ENCODE measurements at regions not wholly inside any gene's neighbourhood (a gene's known extent, or its start where the extent isn't known, plus 50 kb on each side); places are given as distances from the start of the nearest gene placed in this dataset.

DNA sequence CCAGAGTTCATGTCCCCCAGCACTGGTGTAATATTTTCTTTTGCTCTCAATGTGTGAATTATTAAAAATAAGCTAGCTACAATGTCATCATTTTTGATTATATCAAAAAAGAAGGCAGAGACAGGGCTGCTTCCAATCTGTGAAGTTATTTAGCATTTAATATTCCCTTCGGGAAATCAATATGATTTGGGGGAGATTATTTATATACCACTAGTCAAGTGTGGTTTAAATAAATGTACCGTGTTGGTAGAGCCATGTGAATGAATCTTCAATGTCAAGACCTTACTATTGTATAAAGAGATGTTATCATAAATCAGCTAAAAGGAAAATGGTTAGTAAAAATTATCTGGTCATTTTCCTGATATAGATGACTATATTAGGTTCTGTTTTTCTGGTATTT, 87.4 kb upstream of the MID1 start:
- peaks cover 4% of the 10 kb centered on the region; the same call in 1 of the 2 replicates for H3K4me1 ChIP-seq (ENCODE audit: control insufficient read depth, insufficient read depth, low read length)
- no peaks in the 10 kb centered on the region for H3K36me3 ChIP-seq (ENCODE audit: control insufficient read depth, insufficient read depth, low read length)
- H3K27me3 ChIP-seq (ENCODE audit: control insufficient read depth, insufficient read depth, low read length), result no peaks in the 10 kb centered on the region; the same call in 1 of the 2 replicates
- H3K4me3 ChIP-seq (ENCODE audit: low read depth, low read length), result no peak overlapping the region
- H3K9ac ChIP-seq (ENCODE audit: low read length), result no peak overlapping the region
- H3K27ac ChIP-seq (ENCODE audit: low read depth, low read length), result no peak overlapping the region
- no peaks in the 10 kb centered on the region for H3K9me3 ChIP-seq (ENCODE audit: control insufficient read depth, insufficient read depth, low read depth, low read length)

DNA sequence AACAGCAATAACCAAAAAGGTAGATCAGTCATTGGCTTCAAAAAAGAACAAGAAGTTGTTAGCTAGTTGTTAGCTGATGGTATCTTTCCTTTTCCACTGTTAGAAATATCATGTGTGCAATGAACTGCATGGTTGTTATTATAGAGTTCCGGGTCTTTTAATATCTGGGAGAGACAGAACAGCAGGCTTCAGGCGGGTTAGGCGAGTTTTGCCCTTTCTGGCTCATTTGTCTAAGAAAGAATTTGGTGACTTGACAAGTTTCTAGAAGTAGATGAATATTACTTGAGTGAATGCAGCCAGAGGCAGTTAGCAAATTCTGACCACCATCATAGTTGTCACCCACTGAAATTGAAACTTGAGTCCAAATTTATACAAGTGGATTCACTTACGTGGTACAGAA, 88.9 kb upstream of the MID1 start:
- Histone ChIP-seq H3K4me1 (ENCODE audit: control insufficient read depth, insufficient read depth, low read length) (peaks cover 4% of the 10 kb centered on the region; the same call in 1 of the 2 replicates), H3K36me3 (ENCODE audit: control insufficient read depth, insufficient read depth, low read length) (no peaks in the 10 kb centered on the region), H3K9ac (ENCODE audit: low read length) (no peak overlapping the region), H3K27me3 (ENCODE audit: control insufficient read depth, insufficient read depth, low read length) (no peaks in the 10 kb centered on the region; the same call in 1 of the 2 replicates), H3K4me3 (ENCODE audit: low read depth, low read length) (no peak overlapping the region), H3K9me3 (ENCODE audit: control insufficient read depth, insufficient read depth, low read depth, low read length) (peaks cover 2% of the 10 kb centered on the region; the same call in 1 of the 2 replicates), H3K27ac (ENCODE audit: low read depth, low read length) (no peak overlapping the region)

DNA sequence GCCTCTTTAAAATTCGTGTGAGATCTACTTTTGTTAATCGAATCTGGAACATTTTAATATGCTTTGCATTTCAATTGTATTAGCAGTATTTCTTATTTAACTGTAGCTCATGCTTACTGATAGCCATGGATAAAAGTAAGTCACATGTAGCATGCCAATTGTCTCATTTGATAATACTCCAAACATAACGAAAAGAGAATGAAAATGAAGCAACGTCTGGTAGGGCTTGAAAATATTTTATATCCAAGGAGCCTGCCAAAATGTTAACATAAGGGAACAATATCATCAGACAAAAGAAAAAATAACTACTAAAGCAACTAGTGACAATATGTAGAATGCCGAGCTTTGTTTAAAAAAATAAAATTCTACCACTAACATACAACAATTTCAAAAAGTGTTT, 94.1 kb upstream of the MID1 start:
- Histone ChIP-seq H3K9ac (ENCODE audit: low read length) (no peak overlapping the region), H3K27ac (ENCODE audit: low read depth, low read length) (no peak overlapping the region), H3K9me3 (ENCODE audit: control insufficient read depth, insufficient read depth, low read depth, low read length) (peaks cover 17% of the 10 kb centered on the region), H3K36me3 (ENCODE audit: control insufficient read depth, insufficient read depth, low read length) (no peaks in the 10 kb centered on the region), H3K4me3 (ENCODE audit: low read depth, low read length) (no peak overlapping the region), H3K4me1 (ENCODE audit: control insufficient read depth, insufficient read depth, low read length) (no peaks in the 10 kb centered on the region; the same call in 1 of the 2 replicates), H3K27me3 (ENCODE audit: control insufficient read depth, insufficient read depth, low read length) (no peaks in the 10 kb centered on the region)

DNA sequence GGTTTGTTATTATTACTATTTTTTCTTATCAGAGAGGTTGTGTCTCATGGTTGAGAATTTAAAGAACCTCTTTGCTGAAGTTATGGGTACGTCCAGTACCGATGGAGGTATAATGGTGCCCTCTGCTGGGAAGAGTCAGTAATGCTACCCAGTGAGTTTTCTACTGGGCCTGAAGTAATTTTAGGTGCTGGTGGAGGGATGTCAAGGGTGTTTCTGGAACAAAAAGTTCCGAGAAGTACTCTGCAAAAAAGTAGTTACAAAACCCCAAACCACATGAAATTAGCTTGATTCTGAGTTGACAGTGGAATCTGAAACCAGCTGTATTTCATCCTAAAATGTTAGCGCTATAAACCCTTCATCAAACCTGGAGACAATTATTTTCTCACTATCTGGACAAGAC, 102.5 kb upstream of the MID1 start:
- Histone ChIP-seq H3K36me3 (ENCODE audit: control insufficient read depth, insufficient read depth, low read length) (no peaks in the 10 kb centered on the region), H3K4me3 (ENCODE audit: low read depth, low read length) (no peak overlapping the region), H3K4me1 (ENCODE audit: control insufficient read depth, insufficient read depth, low read length) (peaks cover 11% of the 10 kb centered on the region), H3K9ac (ENCODE audit: low read length) (no peak overlapping the region), H3K27ac (ENCODE audit: low read depth, low read length) (no peak overlapping the region), H3K9me3 (ENCODE audit: control insufficient read depth, insufficient read depth, low read depth, low read length) (no peaks in the 10 kb centered on the region), H3K27me3 (ENCODE audit: control insufficient read depth, insufficient read depth, low read length) (no peaks in the 10 kb centered on the region)

DNA sequence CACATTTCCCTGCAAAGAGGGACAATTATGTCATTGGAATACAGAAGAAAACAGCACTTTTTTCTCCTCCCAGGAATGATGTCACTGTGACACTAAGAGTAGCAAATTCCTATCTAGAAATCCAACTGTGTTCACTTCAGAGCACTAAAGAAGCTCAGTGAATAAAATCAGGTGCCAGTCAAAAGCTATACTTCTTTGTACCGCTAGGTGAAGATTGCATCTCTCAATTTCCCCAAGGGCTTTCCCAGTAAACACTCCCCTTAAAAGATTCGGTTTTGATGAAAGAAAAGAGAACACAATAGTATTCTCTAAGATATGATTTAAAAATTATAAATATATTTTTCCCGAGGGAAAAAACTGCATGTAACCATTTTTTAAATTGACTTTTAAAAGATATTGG, 104.7 kb upstream of the MID1 start:
- no peak overlapping the region for H3K4me3 ChIP-seq (ENCODE audit: low read depth, low read length)
- H3K4me1 ChIP-seq (ENCODE audit: control insufficient read depth, insufficient read depth, low read length), result peaks cover 23% of the 10 kb centered on the region
- H3K9me3 ChIP-seq (ENCODE audit: control insufficient read depth, insufficient read depth, low read depth, low read length), result no peaks in the 10 kb centered on the region
- no peaks in the 10 kb centered on the region for H3K36me3 ChIP-seq (ENCODE audit: control insufficient read depth, insufficient read depth, low read length)
- no peaks in the 10 kb centered on the region for H3K27me3 ChIP-seq (ENCODE audit: control insufficient read depth, insufficient read depth, low read length)
- no peak overlapping the region for H3K9ac ChIP-seq (ENCODE audit: low read length)
- H3K27ac ChIP-seq (ENCODE audit: low read depth, low read length), result no peak overlapping the region

DNA sequence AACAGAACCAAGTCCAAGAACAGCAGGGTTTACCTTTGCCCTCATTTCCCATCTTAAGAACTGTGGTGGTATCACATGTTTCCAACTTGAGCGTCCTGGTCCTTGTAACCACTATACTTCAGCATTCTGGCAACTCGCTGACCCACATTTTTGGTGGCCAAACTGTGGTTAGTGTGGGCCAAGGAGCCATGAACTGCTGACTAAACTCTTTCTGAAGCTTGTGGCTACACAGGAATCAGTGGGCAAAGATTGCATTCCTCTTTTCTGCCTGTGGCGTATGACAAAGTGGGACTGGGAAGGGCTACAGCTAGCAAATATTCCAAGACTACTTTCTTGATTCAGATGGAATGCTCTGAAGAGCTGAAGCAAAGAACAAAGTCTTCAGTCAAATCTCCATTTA, 106.3 kb upstream of the MID1 start:
- Histone ChIP-seq H3K4me1 (ENCODE audit: control insufficient read depth, insufficient read depth, low read length) (peaks cover 23% of the 10 kb centered on the region), H3K9me3 (ENCODE audit: control insufficient read depth, insufficient read depth, low read depth, low read length) (no peaks in the 10 kb centered on the region), H3K27me3 (ENCODE audit: control insufficient read depth, insufficient read depth, low read length) (no peaks in the 10 kb centered on the region), H3K27ac (ENCODE audit: low read depth, low read length) (no peak overlapping the region), H3K9ac (ENCODE audit: low read length) (no peak overlapping the region), H3K36me3 (ENCODE audit: control insufficient read depth, insufficient read depth, low read length) (no peaks in the 10 kb centered on the region), H3K4me3 (ENCODE audit: low read depth, low read length) (no peak overlapping the region)

DNA sequence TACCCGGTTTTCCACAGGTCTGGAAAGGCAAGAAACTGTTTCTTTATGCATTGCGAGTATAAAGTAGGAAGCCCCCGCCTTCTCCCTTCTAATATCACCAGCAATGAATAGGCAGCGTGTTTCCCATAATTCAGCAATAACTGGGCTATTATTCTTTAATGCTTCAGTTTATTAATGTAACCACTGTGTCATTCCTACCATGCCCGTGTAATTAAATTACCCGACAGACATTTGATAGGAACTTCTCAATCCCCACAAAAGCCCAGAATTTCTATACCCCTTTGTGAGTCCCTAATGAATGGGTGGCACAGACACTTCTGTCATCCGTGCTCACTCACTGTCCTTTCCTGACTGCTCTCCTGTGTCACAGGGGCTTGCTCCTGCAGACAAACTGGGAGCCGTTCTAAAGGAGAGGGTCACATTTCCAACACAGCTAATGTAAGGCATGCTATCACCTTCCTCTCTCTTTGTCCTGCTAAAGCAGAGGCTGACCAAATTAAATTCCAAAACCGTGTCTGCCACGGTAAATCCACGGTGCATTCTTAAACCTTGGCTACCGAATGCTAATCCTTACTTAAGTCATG, 108.5 kb upstream of the MID1 start:
- Histone ChIP-seq H3K4me1 (ENCODE audit: control insufficient read depth, insufficient read depth, low read length) (peaks cover 17% of the 10 kb centered on the region), H3K9ac (ENCODE audit: low read length) (no peak overlapping the region), H3K36me3 (ENCODE audit: control insufficient read depth, insufficient read depth, low read length) (no peaks in the 10 kb centered on the region), H3K27ac (ENCODE audit: low read depth, low read length) (no peak overlapping the region), H3K9me3 (ENCODE audit: control insufficient read depth, insufficient read depth, low read depth, low read length) (no peaks in the 10 kb centered on the region), H3K4me3 (ENCODE audit: low read depth, low read length) (no peak overlapping the region), H3K27me3 (ENCODE audit: control insufficient read depth, insufficient read depth, low read length) (no peaks in the 10 kb centered on the region; the same call in 1 of the 2 replicates)

DNA sequence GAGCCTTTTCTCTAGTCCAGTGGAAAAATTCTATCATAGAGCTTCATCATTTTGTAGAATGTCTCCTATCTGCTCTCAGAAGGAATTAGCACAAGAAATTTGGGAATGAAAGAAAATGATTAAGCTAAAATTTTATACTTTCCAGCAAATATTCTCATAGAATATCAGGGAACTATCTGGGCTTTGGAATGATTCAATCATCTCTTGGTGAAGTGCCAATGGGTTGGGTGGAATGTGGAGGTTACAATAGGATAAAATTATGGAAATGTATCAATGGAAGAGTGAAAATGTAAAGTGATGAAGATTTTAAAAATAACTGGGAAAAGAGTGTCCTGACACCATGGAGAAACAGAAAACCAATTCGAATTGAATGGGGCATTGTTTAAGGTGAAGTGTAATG, 119.0 kb upstream of the MID1 start:
- Histone ChIP-seq H3K9ac (ENCODE audit: low read length) (no peak overlapping the region), H3K4me1 (ENCODE audit: control insufficient read depth, insufficient read depth, low read length) (peaks cover 23% of the 10 kb centered on the region), H3K27ac (ENCODE audit: low read depth, low read length) (no peak overlapping the region), H3K9me3 (ENCODE audit: control insufficient read depth, insufficient read depth, low read depth, low read length) (no peaks in the 10 kb centered on the region), H3K36me3 (ENCODE audit: control insufficient read depth, insufficient read depth, low read length) (no peaks in the 10 kb centered on the region), H3K27me3 (ENCODE audit: control insufficient read depth, insufficient read depth, low read length) (no peaks in the 10 kb centered on the region; the same call in 1 of the 2 replicates), H3K4me3 (ENCODE audit: low read depth, low read length) (no peak overlapping the region)

DNA sequence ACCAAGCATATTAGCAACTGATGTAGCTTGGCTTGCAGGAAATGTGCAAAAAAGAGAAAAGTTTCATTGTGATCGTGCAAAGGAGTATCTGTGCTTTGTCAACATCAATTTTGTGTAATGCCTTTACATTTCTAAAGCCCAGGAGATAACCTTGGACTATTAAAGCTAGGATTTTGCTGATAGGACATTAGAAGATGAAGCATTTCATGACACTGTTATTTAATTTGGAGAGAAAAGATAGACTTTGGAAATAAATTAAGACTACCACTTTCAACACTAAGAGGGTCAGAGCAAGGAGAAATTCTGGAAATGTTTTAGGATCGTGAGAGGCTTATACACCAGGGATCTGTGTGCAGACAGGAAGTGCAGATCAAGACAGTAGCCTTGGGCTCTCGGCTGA, 120.6 kb upstream of the MID1 start:
- no peak overlapping the region for H3K9ac ChIP-seq (ENCODE audit: low read length)
- peaks cover 31% of the 10 kb centered on the region for H3K4me1 ChIP-seq (ENCODE audit: control insufficient read depth, insufficient read depth, low read length)
- no peak overlapping the region for H3K4me3 ChIP-seq (ENCODE audit: low read depth, low read length)
- H3K9me3 ChIP-seq (ENCODE audit: control insufficient read depth, insufficient read depth, low read depth, low read length), result no peaks in the 10 kb centered on the region
- no peaks in the 10 kb centered on the region for H3K36me3 ChIP-seq (ENCODE audit: control insufficient read depth, insufficient read depth, low read length)
- no peaks in the 10 kb centered on the region; the same call in 1 of the 2 replicates for H3K27me3 ChIP-seq (ENCODE audit: control insufficient read depth, insufficient read depth, low read length)
- no peak overlapping the region for H3K27ac ChIP-seq (ENCODE audit: low read depth, low read length)

DNA sequence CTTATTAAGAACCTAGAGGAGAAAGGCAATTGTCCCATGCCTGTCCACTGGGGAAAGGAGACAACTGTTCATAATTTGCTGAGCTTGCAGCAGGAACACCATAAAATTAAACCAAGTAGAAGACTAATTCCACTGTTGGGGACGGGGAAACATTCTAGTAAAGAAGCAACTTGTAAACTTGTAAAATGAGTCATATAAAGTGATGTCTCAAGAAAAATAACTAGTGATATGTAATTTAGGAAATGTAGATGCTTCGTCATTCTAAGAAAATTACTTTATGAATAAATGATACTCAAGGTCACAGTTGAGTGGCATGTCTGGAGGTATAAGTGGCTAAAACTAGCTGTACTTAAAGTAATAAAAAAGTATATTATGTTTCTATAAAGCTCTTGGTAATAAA, 121.2 kb upstream of the MID1 start:
- Histone ChIP-seq H3K9me3 (ENCODE audit: control insufficient read depth, insufficient read depth, low read depth, low read length) (no peaks in the 10 kb centered on the region), H3K9ac (ENCODE audit: low read length) (no peak overlapping the region), H3K36me3 (ENCODE audit: control insufficient read depth, insufficient read depth, low read length) (no peaks in the 10 kb centered on the region), H3K27ac (ENCODE audit: low read depth, low read length) (no peak overlapping the region), H3K4me3 (ENCODE audit: low read depth, low read length) (no peak overlapping the region), H3K4me1 (ENCODE audit: control insufficient read depth, insufficient read depth, low read length) (peaks cover 31% of the 10 kb centered on the region), H3K27me3 (ENCODE audit: control insufficient read depth, insufficient read depth, low read length) (no peaks in the 10 kb centered on the region; the same call in 1 of the 2 replicates)

DNA sequence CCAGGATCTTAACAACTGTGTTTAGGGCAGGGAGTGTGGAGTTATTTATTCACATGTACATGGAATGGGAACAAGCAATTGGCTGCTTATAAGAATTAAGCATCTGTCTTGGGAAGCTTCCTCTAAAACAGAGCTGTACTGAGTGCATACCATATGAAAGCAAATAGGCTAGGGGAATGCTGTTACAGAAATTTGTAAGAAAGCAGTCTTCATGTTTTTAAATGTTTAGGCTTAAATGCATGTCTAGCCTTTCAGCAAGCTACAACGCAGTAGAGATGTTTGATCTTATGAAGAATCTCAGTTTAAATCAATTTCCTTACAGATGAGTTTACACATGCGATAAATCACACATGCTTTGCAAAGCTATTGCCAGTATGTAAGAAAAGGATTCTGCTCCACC, 123.1 kb upstream of the MID1 start:
- Histone ChIP-seq H3K4me3 (ENCODE audit: low read depth, low read length) (no peak overlapping the region), H3K4me1 (ENCODE audit: control insufficient read depth, insufficient read depth, low read length) (peaks cover 40% of the 10 kb centered on the region), H3K27me3 (ENCODE audit: control insufficient read depth, insufficient read depth, low read length) (no peaks in the 10 kb centered on the region), H3K36me3 (ENCODE audit: control insufficient read depth, insufficient read depth, low read length) (no peaks in the 10 kb centered on the region), H3K27ac (ENCODE audit: low read depth, low read length) (no peak overlapping the region), H3K9me3 (ENCODE audit: control insufficient read depth, insufficient read depth, low read depth, low read length) (no peaks in the 10 kb centered on the region), H3K9ac (ENCODE audit: low read length) (no peak overlapping the region)

Data from HUES6 (cell line).